ENCODE measurements at regions not wholly inside any gene's neighbourhood (a gene's known extent, or its start where the extent isn't known, plus 50 kb on each side); places are given as distances from the start of the nearest gene placed in this dataset.

GRCh38 chr12:115424003-115424402 lies 740.0 kb upstream of the TBX3 start:
- TF ChIP-seq CTCF (IDR thresholded peaks at IDR 0.05) (no peak), POLR2A (IDR thresholded peaks at IDR 0.05) (no peak)
